ENCODE measurements at regions not wholly inside any gene's neighbourhood (a gene's known extent, or its start where the extent isn't known, plus 50 kb on each side); places are given as distances from the start of the nearest gene placed in this dataset.

GRCh38 chr1:238649200-238649599 lies 737.2 kb upstream of the CHRM3 start:
- Histone ChIP-seq H3K9me3 (no peaks in the 10 kb centered on the region), H3K36me3 (no peaks in the 10 kb centered on the region), H3K4me3 (no peak overlapping the region), H3K27ac (no peak overlapping the region), H3K27me3 (no peaks in the 10 kb centered on the region), H3K4me1 (no peaks in the 10 kb centered on the region)
- TF ChIP-seq POLR2AphosphoS5 (IDR thresholded peaks at IDR 0.05), result no peak
- no peak for TF ChIP-seq CTCF (IDR thresholded peaks at IDR 0.05)
- TF ChIP-seq POLR2A (IDR thresholded peaks at IDR 0.05), result no peak
- no peak for TF ChIP-seq EP300 (IDR thresholded peaks at IDR 0.05)
- DNase-seq (no peak), ATAC-seq (ENCODE audit: low FRiP score in 2 of 2) (no peak)

- no peaks in the 10 kb centered on the region for H3K36me3 ChIP-seq
- WGBS, 2 donors, result 81 to 83% methylated on average over 4 of the region's 4 CpGs
- no peaks in the 10 kb centered on the region for H3K9me3 ChIP-seq
- H3K4me3 ChIP-seq, result no peak overlapping the region
- no peak overlapping the region for H3K27ac ChIP-seq
- H3K4me1 ChIP-seq, result no peaks in the 10 kb centered on the region
- no peak for DNase-seq
- TF ChIP-seq EP300 (IDR thresholded peaks at IDR 0.05), result no peak
- TF ChIP-seq POLR2AphosphoS5 (IDR thresholded peaks at IDR 0.05), result no peak
- TF ChIP-seq CTCF (IDR thresholded peaks at IDR 0.05), result no peak
- TF ChIP-seq POLR2A (IDR thresholded peaks at IDR 0.05), result no peak
- ATAC-seq (ENCODE audit: low FRiP score in 2 of 2), result no peak
- H3K27me3 ChIP-seq, result no peaks in the 10 kb centered on the region
These were observed 737.6 kb upstream of the CHRM3 start for GRCh38 chr1:238648751-238649150.

- 59 to 70% methylated on average over 1 of the region's 1 CpG for WGBS, 2 donors
- no peaks in the 10 kb centered on the region for H3K36me3 ChIP-seq
- TF ChIP-seq POLR2A (IDR thresholded peaks at IDR 0.05) (no peak), POLR2AphosphoS5 (IDR thresholded peaks at IDR 0.05) (no peak)
These were observed 738.1 kb upstream of the CHRM3 start for GRCh38 chr1:238648296-238648695.

GRCh38 chr1:238647877-238648276 lies 738.5 kb upstream of the CHRM3 start:
- Histone ChIP-seq H3K27ac (no peak overlapping the region), H3K9me3 (no peaks in the 10 kb centered on the region), H3K4me3 (no peak overlapping the region), H3K4me1 (no peaks in the 10 kb centered on the region), H3K36me3 (no peaks in the 10 kb centered on the region), H3K27me3 (no peaks in the 10 kb centered on the region)
- TF ChIP-seq CTCF (IDR thresholded peaks at IDR 0.05), result no peak
- TF ChIP-seq EP300 (IDR thresholded peaks at IDR 0.05), result no peak
- no peak for TF ChIP-seq POLR2A (IDR thresholded peaks at IDR 0.05)
- TF ChIP-seq POLR2AphosphoS5 (IDR thresholded peaks at IDR 0.05), result no peak
- no peak for ATAC-seq (ENCODE audit: low FRiP score in 2 of 2)
- 44 to 52% methylated on average over 3 of the region's 3 CpGs for WGBS, 2 donors
- DNase-seq, result no peak

More at GRCh38 chr1:238648296-238648695, 738.1 kb upstream of the CHRM3 start:
- DNase-seq (no peak), ATAC-seq (ENCODE audit: low FRiP score in 2 of 2) (no peak)
- no peak overlapping the region for H3K4me3 ChIP-seq
- no peaks in the 10 kb centered on the region for H3K9me3 ChIP-seq
- H3K4me1 ChIP-seq, result no peaks in the 10 kb centered on the region
- H3K27me3 ChIP-seq, result no peaks in the 10 kb centered on the region
- H3K27ac ChIP-seq, result no peak overlapping the region

- no peak overlapping the region for H3K4me3 ChIP-seq
- TF ChIP-seq POLR2A (IDR thresholded peaks at IDR 0.05) (no peak), POLR2AphosphoS5 (IDR thresholded peaks at IDR 0.05) (no peak), EP300 (IDR thresholded peaks at IDR 0.05) (no peak), CTCF (IDR thresholded peaks at IDR 0.05) (no peak)
- no peaks in the 10 kb centered on the region for H3K27me3 ChIP-seq
- DNase-seq, result no peak
- H3K9me3 ChIP-seq, result no peaks in the 10 kb centered on the region
- no peaks in the 10 kb centered on the region for H3K4me1 ChIP-seq
- WGBS, 2 donors, result 89 to 92% methylated on average over 4 of the region's 4 CpGs
- no peak overlapping the region for H3K27ac ChIP-seq
- no peaks in the 10 kb centered on the region for H3K36me3 ChIP-seq
- ATAC-seq (ENCODE audit: low FRiP score in 2 of 2), result no peak
These were observed 744.1 kb upstream of the CHRM3 start for GRCh38 chr1:238642231-238642630.

Data from upper lobe of left lung (tissue), 6 donors.